ENCODE measurements at regions not wholly inside any gene's neighbourhood (a gene's known extent, or its start where the extent isn't known, plus 50 kb on each side); places are given as distances from the start of the nearest gene placed in this dataset.
"Not testable (repeated sequence)": the region's sequence is repeated elsewhere in the genome, so short reads cannot be mapped to it uniquely, and the experiment has no call there.

DNA sequence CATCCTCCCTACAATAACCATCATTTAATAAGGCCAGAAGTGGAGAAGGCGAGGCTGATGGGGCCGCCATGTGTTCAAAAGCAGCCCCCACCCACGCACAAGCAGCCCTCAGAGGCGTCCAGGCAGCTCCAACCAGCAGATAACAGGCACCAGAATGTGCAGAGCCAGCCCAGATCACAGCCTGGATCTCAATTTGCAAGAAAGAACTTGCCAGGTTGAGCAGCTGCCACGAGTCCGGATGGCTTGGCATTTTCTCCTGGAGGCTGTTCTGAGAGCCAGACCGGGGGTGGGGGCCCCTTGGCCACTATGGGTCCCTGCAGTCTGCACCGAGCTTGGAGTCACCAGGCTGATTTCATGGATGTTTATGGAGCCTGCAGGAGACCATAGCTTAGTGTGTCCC, 338.1 kb downstream of the PREX1 start:
- DNase-seq, result no peak

DNA sequence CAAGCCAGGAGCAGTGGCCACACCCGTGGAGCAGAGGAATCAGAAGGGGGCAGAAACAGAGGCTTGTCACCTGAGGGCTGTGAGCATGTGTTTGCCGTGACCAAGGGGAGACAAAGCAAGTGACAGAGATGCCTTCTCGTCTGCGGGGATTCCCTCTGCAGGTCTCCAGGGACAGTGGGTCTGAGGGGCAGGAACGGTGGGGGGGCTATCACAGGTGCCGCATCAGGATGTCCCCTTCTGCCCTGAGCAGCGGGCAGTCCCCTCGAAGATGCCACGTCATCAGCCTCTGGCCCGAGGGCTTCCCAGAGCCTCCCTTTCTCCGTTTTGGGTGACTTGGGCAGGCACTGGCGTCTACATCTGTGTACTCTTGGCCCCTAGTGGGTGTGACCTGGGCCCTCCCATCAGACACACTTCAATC, 338.7 kb downstream of the PREX1 start:
- DNase-seq, result no peak

DNA sequence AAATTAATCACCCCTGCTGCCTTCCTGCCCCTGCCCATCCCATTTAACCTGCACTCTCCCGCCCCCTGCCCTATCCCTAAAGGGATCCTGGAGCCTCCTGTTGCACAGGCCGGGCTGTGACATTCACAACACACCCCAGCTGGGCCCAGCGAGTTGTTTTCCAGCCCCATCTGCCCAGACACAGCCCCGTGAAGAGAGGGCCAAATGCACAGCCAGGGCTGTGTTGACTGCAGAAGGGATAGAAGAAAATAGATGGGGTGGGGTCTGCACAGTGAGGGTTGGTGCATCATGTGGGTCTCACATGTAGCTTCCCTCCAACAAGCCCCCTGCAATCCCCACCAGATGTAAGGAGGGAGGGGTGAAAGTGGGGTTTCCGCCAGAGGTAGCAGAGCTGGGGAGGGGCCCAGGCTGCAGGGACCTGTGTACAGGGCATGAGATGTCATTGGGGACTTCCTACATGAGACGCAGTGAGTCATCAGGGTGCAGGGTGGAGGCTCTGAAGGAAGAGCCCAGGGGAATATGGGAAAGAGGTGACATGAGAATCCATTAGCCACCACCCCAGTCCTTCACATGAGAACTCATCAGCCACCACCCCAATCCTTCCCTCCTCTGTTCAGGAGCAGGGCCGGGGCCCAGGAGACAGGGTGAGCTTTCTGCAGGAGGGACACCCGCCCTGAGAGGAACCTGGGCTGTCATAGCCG, 339.3 kb downstream of the PREX1 start:
- DNase-seq, result not testable (repeated sequence)

DNA sequence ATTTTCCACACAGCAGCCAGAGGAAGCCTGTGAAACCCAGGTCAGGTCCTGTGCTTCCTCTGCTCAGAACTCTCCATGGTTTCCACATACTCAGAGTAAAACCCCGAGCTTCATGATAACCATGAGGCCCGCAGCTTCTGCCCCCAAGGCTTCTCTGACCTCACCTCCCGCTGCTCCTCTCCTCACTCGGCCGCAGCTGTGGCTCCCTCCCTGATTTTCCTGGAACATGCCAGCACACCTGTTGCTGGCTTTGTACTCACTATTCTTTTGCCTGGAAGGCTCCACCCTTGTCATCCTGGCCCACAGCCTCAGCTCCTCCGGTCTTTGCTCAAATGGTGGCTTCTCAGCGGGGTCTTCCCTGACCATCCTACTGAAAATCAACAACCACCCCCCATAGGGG, 341.7 kb downstream of the PREX1 start:
- no peak for DNase-seq

DNA sequence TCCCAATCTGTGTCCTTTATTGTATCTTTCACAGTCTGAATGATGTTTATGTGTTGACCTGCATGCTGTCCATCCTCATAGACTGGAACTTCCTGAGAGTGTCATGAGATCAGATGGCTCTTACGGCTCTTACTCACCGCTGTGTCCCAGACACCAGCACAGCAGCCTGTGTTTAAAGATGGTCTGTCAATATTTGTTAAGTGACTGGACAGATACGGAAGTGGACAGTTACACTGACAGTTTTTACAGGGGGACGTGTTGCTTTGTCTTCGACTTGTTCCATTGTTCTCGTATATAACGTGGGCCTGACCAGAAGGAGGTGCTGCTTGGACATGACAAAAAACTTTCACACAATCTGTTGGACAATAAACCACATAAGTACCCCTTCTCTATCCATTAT, 342.6 kb downstream of the PREX1 start:
- DNase-seq, result not testable (repeated sequence)

DNA sequence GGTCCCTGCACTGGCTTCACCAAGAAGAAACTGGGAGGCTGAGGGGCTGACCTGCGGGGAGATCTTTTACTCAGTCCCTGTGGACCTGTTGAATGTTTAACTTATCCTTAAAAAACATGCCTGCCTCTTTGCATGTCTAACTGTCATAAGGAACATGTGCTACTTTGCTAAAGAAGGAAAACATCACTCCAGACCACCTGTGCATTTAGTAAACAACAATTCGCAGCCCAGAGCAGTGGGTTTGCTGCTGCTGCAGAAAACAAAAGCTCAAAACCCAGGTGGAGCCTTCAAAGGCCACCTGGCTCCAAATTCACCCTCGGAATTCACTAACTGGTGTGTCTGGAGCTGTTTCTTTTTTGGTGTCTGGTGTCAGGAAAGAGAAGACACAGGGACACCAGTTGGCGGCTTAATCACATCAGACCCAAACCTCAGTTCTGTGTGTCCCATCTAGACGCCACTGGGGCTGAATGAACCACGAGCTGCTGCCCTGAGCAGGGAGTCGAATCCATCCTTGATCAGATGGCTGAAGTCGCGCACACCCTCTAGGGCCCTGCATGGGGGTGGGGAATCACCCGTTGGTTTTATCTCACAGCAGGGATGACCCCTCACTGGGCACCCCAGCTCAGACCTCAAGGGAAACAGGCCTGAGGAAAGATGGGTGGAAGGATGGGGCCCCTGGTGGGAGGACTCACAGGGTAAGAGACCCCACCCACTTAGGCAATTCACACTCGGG, 344.3 kb downstream of the PREX1 start:
- no peak for DNase-seq

DNA sequence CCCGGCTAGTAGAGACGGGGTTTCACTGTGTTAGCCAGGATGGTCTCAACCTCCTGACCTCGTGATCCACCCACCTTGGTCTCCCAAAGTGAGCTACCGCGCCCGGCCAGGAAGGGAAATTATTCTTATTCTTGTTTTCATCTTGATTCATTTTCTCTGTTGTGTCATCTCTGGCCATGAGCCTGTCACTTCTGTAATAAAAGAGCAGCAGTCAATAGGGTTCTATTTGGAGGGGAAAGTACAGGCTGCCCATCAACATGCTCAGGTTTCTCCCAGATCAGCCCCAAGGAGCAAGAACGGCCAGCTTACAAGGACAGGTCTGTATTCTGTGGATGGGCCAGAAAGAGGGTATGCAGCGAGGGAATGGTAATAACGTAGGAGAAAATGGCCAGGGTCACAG, 345.0 kb downstream of the PREX1 start:
- DNase-seq, result no peak

DNA sequence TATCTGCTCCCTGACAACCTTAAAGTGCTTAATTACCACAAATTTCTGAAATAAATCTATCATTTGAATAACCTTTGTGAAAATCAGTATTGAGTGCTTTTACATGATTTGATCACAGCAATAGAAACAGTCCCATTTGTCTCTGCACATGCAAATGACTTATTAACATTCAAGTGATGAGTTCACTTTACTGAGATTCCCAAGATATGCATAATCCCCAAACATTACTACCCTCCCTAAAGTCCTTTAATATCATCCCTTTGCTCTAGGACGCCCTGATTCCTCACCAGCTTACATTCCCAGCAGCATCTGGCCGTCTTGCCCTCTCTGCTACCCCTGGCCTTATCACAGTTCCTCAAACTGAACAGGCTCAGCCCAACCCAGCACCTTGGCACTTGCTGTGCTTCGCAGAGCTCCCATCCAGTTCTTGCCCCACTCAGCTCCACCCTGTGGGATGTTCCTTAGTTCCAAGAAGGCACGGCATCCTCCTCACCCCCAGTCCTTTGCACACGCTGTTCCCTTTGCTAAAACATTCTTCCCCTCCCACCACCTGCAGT, 347.5 kb downstream of the PREX1 start:
- DNase-seq, result no peak

DNA sequence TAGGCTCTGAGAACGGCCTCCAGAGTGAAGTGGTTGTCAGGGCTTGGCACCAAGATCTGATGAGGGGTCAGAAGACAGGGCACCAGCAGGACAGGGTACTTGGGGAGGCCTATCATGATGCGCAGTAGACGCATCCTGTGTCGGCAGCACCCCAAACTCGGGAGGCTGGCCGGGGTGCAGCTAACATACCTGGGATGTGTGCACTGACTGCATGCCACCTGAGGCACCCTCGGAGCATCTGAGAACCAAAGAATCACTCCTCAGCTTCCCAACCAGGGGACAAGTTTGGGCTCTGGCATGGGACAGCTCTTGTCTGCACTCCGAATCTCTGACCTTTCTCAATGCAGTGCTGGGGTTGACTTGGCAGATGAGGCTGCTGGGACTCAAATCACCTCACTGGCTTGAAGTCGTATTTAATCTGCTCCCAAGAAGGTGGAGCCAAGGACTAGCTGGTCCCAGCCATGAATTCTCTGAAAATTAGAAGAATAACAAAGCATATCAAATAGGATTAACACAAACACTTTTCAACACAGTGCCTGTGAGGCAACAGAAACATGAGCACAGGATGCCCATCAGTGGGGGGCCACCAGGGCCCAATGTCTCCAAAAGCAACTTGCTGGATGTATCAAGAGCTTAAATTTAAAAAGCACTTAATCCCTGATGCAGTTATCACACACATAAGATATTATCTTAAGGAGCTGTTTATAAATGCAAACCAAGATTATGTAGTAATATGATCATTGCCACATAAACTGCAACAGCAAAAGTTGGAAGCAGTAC, 348.8 kb downstream of the PREX1 start:
- DNase-seq, result no peak

DNA sequence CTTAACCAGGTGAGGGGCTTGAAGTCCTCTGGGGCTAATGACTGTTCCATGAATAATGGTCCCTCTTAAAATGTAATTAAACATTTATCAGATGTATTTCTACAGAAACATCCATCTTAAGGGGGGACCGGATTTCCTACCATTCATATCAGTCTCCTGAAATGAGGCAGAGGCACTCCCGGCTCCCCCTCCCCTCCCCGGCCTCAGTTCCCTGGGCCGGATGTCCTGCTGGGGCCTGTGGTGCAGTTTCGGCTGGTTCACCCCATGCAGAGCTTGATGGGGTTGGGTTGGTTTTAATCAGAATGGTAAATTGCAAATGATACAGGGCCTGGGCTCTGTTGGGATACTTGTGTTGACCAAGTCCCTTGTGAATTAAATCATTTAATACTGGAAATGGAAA, 349.4 kb downstream of the PREX1 start:
- no peak for DNase-seq

DNA sequence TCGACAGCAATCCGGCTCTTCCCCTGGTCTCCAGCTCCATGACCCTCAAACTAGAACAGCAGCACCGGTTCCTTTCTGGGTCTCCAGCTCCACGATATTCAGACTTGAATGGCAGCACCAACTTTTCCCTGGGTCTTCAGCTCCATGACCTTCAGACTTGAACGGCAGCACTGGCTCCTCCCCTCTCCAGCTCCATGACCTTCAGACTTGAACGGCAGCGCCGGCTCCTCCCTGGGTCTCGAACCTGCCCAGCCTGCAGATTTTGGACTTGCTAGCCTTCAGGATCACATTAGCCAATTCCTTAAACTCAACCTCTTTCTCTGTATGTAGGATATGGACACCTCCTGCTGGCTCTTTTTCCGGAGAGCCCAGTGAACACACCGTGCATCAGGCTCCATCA, 350.9 kb downstream of the PREX1 start:
- no peak for DNase-seq

DNA sequence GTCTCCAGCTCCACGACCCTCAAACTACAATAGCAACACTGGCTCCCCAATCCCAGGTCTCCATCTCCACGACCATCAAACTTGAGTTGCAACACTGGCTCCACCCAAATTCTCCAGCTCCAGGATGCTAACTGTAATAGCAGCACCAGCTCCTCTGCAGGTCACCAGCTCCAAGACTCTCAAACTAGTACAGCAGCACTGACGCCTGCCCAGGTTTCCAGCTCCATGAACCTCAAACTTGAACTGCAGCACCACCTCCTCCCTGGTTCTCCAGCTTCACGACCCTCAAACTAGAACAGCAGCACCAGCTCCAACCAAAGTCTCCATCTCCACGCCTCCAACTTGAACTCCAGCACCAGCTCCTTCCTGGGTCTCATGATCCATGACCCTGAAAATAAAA, 353.8 kb downstream of the PREX1 start:
- no peak for DNase-seq

DNA sequence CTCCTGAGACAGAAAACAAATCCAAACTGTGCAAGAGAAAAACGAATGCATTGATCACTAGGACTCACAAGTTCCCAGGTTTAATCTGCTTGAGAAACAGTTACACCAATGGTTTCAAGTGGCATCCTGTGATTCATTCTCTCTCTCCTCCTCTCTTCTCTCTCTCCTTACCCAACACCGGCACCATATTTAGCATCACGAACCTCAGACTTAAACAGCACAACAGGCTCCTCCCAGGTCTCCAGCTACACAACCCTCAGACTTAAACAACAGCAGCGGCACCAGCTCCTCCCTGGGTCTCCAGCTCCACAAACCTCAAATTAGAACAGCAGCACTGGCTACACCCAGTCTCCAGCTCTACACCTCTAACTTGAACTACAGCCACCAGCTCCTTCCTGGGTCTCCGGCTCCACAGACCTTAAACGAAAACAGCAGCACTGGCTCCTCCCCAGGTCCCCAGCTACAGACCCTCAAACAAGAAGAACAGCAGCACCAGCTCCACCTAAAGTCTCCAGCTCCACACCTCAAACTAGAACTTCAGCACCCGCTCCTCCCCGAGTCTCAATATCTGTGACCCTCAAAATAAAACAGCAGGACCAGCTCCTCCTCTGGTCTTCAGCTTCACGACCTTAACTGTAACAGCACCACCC, 355.9 kb downstream of the PREX1 start:
- DNase-seq, result no peak

DNA sequence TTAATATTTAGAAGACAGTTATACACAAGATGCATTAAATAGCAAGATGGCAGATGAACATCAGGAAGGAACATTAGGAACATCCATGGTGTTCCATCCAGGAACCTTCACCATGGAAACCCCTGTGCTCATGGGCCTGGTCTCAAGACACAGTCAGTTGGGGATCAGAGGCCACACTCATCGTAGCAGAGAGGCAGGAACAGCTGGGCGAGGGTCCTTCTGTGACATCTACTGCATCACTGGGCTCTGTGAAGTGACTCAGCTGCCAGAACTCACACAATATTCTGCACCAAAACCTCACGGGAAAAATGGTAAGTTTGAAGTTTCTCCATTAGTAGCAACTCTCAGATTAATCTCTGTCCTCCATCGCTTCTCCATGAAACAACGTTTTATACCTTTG, 356.6 kb downstream of the PREX1 start:
- no peak for DNase-seq

DNA sequence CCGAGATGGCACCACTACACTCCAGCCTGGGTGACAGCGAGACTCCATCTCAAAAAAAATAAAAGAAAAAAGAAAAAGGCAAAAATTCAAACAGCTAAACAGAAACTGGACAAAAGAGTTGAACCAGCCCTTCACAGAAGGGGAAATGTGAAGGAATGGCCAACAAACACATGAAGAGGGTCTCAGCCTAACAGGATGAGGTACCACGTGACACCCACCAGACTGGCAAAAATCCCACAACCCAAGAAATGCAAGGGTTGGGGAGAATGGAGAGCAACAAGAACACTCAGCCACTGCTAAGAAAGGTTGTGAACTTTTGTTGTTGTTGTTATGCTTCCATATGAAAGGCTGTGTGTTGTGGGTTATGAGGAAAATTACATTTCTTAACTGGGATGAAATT, 357.7 kb downstream of the PREX1 start:
- no peak for DNase-seq

DNA sequence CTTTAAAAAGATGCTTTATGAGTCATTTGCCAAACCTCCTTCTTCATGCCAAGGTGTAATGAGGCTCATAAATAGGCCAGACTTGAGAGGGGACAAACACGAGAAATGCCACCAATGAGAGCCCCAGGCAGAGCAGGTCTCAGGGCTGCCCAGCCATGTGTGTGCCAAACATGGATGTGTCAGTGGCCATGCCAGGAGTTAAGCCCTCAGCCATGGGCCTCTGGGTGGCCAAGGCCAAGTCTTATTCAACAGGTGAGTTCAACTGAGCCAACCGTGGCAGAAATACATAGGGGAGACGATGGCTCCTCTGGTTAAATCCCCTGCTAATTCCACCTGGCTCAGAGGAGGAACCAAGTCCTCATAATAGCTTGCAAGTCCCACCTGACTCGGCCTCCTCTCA, 358.8 kb downstream of the PREX1 start:
- DNase-seq, result no peak

DNA sequence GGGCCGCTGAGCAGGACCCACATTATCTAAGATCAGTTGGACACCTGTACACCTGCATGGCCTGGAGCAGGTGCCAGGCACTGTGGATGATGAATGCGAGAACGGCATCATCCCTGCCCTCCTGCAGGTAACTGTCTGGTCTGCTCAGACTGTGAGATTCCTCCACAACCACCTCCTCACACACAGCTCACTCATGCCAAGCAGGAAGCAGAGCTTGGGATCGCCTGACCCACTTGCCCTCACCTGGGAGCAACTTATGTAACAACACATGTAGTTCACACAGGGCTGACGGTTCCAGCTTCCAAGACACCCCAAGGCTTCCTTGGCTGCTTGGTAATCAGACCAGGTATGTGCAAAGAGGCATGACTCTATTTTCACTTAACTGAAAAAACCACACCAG, 359.2 kb downstream of the PREX1 start:
- no peak for DNase-seq

DNA sequence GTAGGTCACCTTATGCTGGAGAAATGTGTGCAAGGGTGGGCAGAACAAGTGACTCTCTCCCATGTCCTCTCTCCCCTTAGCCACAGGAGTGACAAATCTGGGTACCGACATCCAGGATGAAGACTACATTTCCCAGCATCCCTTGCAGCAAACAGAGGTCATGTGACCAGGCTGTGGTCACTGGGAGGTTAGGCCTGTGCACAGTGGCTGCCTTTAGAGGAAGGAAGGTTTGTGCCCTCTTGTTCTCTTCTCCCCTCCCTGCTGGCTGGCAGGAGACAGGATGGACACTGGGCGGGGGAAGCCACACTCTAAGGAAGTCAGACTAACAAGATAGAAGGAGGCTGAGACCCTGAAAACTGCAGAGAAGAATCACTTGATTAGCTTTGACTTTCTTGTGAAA, 360.2 kb downstream of the PREX1 start:
- DNase-seq, result no peak

DNA sequence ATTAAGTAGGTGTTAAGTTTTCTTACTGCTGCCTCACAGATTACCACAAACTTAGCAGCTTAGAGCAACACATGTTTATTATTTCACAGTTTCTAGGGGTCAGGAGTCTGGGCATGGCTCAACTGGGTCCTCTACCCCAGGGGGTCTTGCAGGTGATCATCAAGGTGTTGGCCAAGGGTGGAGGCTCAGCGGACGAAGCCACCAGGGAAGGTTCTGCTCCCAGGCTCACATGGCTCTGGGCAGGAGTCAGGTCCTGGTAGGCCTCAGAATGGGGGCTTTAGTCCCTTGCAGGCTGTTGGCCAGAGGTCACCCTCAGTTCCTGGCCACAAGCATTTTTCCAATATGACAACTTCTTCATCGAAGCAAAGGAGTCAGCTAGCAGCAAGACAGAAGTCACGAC, 362.5 kb downstream of the PREX1 start:
- no peak for DNase-seq

DNA sequence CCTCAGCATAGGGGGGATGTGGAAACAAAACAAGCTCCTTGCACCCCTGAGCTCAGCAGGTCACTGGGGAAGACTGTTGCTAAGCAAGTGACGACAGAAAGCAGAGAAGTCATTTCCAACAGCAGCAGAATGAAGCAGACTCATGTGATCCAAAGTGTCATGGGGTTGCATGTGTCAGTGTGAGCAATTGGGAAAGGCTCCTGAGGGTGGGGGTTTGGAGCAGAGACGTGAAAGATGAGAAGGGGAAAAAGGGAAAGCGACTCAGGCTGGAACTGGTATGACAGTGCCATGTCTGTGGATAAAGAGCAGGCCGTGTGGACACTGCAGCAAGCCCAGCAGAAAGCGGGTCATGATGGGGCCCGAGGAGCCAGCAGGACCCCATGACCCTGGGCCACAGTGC, 363.9 kb downstream of the PREX1 start:
- no peak for DNase-seq

DNA sequence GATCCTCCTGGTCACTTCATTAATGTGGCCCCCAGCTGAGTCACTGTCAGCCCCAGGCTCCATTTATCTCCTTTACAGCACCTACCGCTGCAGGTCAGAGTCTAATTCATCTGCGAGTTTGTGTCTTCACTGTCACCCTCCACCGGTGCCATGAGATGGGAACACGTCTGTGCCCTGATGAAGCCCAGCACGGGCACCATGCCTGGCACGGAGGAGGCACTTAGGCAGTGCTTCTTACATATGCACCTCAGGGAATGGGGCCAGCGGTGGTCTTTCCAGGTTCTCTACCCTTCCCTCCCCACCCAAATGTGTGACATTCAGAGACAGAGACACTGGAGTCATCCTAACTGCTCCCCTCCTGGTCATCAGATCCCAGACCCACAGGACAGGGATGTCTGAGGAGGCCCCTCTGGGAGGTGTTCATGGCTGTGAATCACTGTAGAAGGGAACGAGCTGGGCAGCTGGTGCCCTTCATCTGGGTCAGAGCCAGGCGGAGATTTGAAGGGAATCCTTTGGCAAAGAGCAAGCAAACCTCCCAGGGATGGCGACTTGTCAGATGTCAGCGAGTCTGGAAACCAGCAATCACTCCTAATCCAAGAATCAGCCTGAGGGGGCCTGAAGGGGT, 364.6 kb downstream of the PREX1 start:
- no peak for DNase-seq

DNA sequence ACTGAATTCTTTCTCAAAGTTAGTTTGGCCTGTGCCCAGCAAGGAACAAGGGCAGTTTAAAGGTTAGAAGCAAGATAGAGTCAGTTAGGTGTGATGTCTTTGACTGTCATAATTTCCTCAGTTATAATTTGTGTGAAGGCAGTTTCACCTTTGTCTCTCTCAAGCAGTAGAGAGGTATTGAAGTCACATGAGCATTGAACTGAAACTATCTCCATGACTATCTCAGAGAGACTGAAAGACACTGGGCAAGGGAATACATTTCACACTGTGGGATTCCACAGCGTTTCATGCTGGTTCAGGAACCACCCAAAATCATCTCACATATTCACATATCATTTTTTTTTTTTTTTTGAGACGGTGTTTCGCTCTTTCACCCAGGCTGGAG, 366.1 kb downstream of the PREX1 start:
- DNase-seq, result no peak
